Pancreas (tissue), 10 donors: ENCODE measurements at regions not wholly inside any gene's neighbourhood (a gene's known extent, or its start where the extent isn't known, plus 50 kb on each side); places are given as distances from the start of the nearest gene placed in this dataset.

Experiments used
- ATAC-seq, 4 donors: fragments of 200-7000 bp; cut with Tn5 transposase; one replicate each; pipeline versions ENCODE4 v1.8.0 to v1.9.1; 2020; ENCODE audit warnings: mild to moderate bottlenecking in 4 of 4, moderate library complexity in 4 of 4
- DNase-seq, 6 donors: peaks; one replicate each; pipeline ENCODE4 v3.0.0-alpha.2; 2020
- FAIRE-seq: peaks from 2 replicates; lab custom pipeline; 2012; peaks lifted over from hg19 to GRCh38; lab: Jason Lieb, UNC
- H3K27ac ChIP-seq, 4 donors: fragments of 200-600 bp; sonication (generic); 1 replicate in 3 of 4; 2 replicates in 1 of 4; pipeline versions ENCODE4 v1.5.0 to v1.8.0; 2020
- H3K27me3 ChIP-seq, 4 donors: fragments of 200-600 bp; one replicate each; pipeline ENCODE4 v1.8.0; 2021
- H3K36me3 ChIP-seq, 3 donors: fragments of 200-600 bp; sonication (generic) in 1 of 3; one replicate each; pipeline versions ENCODE4 v1.5.0 to v1.8.0; 2020 to 2021
- H3K4me1 ChIP-seq, 3 donors: fragments of 200-600 bp; one replicate each; pipeline ENCODE4 v1.8.0; 2021
- H3K4me3 ChIP-seq, 4 donors: fragments of 200-600 bp; sonication (generic) in 2 of 4; one replicate each; pipeline versions ENCODE4 v1.5.0 to v1.8.0; 2020 to 2021
- H3K9me3 ChIP-seq, 4 donors: fragments of 200-600 bp; one replicate each; pipeline ENCODE4 v1.8.0; 2021
- WGBS, 2 donors: extraction: QIAGEN DNeasy Blood & Tissue Kit; methylation state at CpG; one replicate each; pipeline ENCODE4 v1.1.7; 2013; 5-methylcytosine and 5-hydroxymethylcytosine counted together
- intact Hi-C, 3 donors: fragments of 100-400 bp; cut with DNase I; formaldehyde crosslinking; loops; one replicate each; pipeline versions ENCODE4 v1.11.1 to v1.14.2; 2022
- TF ChIP-seq, protein P1 (sequence below), 4 donors: fragments of 200-600 bp; sonication (generic) in 3 of 4; IDR thresholded peaks; one replicate each; pipeline versions ENCODE4 v1.5.0 to v1.8.0; 2021; ENCODE audit warnings: antibody characterized with exemption in 4 of 4
- donor health status: healthy with polysubstance abuse.
- donor health status: DM: no; HTN: no; CAD: no; lungs with moderate emphysema.
- donor health status: DM: no; HTN: no; CAD: no.
- donor health status: control.
- donor health status: control.
- donor health status: Bipolar disorder and iron deficiency.
- donor health status: DM: yes; HTN: yes; CAD: no.
- donor health status: DM: no; HTN: no; CAD: no.
- donor health status: DM: no; HTN: no; CAD: no.
- donor health status: DM: yes; HTN: yes; CAD: no.

DNA sequence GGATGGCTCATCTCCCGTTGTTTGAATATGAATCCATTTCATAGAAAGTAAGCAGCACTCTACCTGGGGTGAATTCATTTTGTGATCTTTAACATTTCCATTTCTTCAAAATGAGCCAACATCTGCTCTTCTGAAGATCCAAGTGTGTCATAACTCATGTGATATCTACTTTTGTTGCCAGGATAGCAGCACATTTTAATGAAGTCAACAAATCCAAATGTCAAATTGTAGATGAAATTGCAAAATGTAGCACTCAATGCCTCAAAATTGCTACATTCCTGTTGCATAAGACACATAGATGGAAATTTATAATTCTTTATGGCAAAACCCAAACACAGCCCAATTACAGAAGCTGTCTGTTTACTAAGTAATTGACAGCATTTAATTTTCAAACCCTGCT, 360.7 kb downstream of the TMX3 start:
- no peak overlapping the region for H3K27ac ChIP-seq
- no peaks in the 10 kb centered on the region for H3K9me3 ChIP-seq
- no peak overlapping the region for H3K4me3 ChIP-seq
- TF ChIP-seq, protein P1, sequence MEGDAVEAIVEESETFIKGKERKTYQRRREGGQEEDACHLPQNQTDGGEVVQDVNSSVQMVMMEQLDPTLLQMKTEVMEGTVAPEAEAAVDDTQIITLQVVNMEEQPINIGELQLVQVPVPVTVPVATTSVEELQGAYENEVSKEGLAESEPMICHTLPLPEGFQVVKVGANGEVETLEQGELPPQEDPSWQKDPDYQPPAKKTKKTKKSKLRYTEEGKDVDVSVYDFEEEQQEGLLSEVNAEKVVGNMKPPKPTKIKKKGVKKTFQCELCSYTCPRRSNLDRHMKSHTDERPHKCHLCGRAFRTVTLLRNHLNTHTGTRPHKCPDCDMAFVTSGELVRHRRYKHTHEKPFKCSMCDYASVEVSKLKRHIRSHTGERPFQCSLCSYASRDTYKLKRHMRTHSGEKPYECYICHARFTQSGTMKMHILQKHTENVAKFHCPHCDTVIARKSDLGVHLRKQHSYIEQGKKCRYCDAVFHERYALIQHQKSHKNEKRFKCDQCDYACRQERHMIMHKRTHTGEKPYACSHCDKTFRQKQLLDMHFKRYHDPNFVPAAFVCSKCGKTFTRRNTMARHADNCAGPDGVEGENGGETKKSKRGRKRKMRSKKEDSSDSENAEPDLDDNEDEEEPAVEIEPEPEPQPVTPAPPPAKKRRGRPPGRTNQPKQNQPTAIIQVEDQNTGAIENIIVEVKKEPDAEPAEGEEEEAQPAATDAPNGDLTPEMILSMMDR (IDR thresholded peaks at IDR 0.05), result no peak
- no peaks in the 10 kb centered on the region for H3K4me1 ChIP-seq
- no peaks in the 10 kb centered on the region for H3K36me3 ChIP-seq
- FAIRE-seq (no peak), ATAC-seq (no peak), DNase-seq (no peak)
- H3K27me3 ChIP-seq, result no peaks in the 10 kb centered on the region
- WGBS, 2 donors, result 67 to 70% methylated on average over 1 of the region's 1 CpG
- intact Hi-C loops, result no loop called here

DNA sequence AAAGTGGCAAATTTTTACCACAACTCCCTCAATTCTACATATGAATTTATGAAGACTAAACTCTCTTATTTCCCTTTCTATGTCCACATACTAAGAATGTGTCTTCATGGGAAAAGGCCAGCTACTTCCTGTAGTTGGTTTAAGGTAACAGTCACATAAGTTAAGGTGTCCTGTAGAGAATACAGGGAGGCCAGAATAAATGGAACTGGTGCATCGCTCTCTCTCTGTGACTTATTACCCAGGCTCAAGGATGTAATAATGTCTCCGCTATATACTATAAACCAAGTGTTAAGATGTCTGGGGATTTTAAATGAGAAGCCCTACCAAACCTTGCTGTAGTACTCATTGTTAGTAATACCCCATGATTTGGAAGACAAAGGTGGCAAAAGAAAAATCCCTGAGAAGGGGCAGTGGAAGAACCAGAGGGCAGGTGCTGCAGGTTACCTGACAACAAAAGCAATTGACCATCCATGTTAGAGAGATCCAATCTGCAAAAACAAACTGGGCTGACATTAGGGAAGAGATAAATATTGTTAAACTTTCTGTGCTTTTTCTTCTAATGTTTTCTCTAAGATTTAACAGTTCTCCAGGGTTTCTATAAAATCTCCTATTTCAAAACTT, 372.8 kb downstream of the TMX3 start:
- intact Hi-C loops, result no loop called here
- no peak for ATAC-seq
- 79 to 93% methylated on average over 2 of the region's 2 CpGs for WGBS, 2 donors

DNA sequence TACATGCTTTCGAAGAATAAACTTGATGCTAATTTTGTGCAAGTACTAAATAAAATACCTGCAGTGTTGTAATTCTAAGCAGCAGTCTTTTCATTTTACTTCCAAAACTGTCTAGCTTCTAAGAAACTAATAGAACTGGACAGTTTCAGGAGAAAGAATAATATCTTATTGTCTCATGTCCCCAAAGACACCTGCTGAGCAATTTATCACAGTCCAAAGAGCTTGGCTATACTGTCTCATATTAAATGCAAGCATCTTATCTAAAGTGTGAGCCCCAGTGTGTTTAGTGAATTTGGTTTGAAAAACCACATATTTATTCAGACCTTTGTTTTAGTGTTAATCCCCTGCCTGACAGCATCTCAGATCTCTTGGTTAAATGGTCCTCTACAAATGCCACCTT, 374.3 kb downstream of the TMX3 start:
- Histone ChIP-seq H3K4me1 (no peaks in the 10 kb centered on the region), H3K27me3 (no peaks in the 10 kb centered on the region), H3K36me3 (no peaks in the 10 kb centered on the region), H3K27ac (no peak overlapping the region), H3K4me3 (no peak overlapping the region), H3K9me3 (no peaks in the 10 kb centered on the region)
- ATAC-seq (no peak), FAIRE-seq (no peak), DNase-seq (no peak)
- intact Hi-C loops, result no loop called here
- 73 to 76% methylated on average over 1 of the region's 1 CpG for WGBS, 2 donors
- TF ChIP-seq, protein P1 (IDR thresholded peaks at IDR 0.05), result no peak

More for the DNA sequence above, 372.8 kb downstream of the TMX3 start:
- H3K36me3 ChIP-seq, result no peaks in the 10 kb centered on the region
- no peaks in the 10 kb centered on the region for H3K27me3 ChIP-seq
- H3K9me3 ChIP-seq, result no peaks in the 10 kb centered on the region
- TF ChIP-seq, protein P1 (IDR thresholded peaks at IDR 0.05), result no peak
- FAIRE-seq (no peak), DNase-seq (no peak)
- H3K27ac ChIP-seq, result no peak overlapping the region
- H3K4me1 ChIP-seq, result no peaks in the 10 kb centered on the region
- H3K4me3 ChIP-seq, result no peak overlapping the region

DNA sequence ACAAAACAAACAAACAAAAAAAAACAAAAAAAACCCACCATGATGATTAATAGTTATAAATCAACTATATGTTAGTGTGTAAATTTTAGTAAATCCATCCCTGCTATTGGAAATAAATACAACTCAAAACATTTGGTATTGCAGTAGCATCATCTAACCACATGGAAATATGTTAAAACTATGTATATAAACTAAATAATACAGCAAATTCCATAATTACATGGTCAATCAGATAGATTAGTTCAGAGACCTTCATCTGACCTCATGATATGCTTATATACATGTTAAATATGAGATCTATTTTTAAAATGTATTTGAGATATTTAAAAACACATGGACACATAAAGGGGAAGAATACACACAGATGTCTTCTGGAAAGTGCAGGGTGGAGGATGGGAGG, 384.2 kb downstream of the TMX3 start:
- H3K4me1 ChIP-seq, result no peaks in the 10 kb centered on the region
- H3K27me3 ChIP-seq, result no peaks in the 10 kb centered on the region
- no peak overlapping the region for H3K27ac ChIP-seq
- TF ChIP-seq, protein P1 (IDR thresholded peaks at IDR 0.05), result peak in 1 of 4 donors; percentile 6
- ATAC-seq (no peak), DNase-seq (no peak), FAIRE-seq (no peak)
- no peaks in the 10 kb centered on the region for H3K36me3 ChIP-seq
- no peak overlapping the region for H3K4me3 ChIP-seq
- intact Hi-C loops, result no loop called here
- H3K9me3 ChIP-seq, result no peaks in the 10 kb centered on the region

DNA sequence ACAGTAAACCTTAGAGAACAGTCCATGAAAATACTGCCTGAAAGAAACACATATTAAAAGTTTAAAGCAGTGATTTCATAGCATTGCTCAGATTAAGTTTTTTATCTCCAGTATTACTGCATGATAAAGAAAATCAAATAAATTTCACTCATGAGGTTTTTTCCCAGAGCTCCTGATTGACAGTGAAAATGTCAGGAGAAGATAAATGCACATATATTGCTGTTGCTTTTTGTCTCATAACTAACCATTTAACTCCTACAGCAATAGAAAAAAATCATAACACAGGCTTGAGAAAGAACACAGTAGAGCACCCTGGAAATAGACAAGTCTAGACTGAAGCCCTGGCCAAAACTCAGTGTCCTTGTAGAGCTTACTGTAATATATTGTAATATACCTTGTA, 391.0 kb downstream of the TMX3 start:
- Histone ChIP-seq H3K4me1 (no peaks in the 10 kb centered on the region), H3K27ac (no peak overlapping the region), H3K27me3 (no peaks in the 10 kb centered on the region), H3K4me3 (no peak overlapping the region), H3K9me3 (no peaks in the 10 kb centered on the region), H3K36me3 (no peaks in the 10 kb centered on the region)
- FAIRE-seq (no peak), DNase-seq (no peak), ATAC-seq (no peak)
- intact Hi-C loops, result no loop called here
- TF ChIP-seq, protein P1 (IDR thresholded peaks at IDR 0.05), result no peak
